ENCODE measurements at regions not wholly inside any gene's neighbourhood (a gene's known extent, or its start where the extent isn't known, plus 50 kb on each side); places are given as distances from the start of the nearest gene placed in this dataset.
"Not testable (repeated sequence)": the region's sequence is repeated elsewhere in the genome, so short reads cannot be mapped to it uniquely, and the experiment has no call there.

DNA sequence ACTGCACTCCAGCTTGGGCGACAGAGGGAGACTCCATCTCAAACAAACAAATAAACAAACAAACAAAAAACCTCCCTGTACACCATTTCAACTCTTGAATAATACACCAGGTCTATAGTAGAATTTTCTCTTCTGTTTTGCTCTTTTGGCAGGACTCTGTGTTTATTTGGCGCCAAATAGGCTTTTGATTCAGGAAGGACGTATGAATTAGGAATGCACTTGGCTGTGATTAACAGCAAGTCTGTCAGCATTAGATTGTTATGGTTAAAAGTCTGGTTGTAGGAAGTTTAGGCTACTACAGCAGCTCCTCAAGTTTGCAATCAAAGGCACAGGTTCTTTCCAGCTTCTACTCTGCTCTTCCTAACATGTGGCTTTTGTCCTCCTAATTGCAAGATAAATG is 113.8 kb upstream of the KCNK1 start:
- Histone ChIP-seq H3K27ac (no peak overlapping the region), H3K4me3 (no peak overlapping the region), H3K9me3 (peaks cover 0 to 2% (median under 1%) of the 10 kb centered on the region in 4 donors), H3K4me1 (no peaks in the 10 kb centered on the region), H3K36me3 (no peaks in the 10 kb centered on the region), H3K27me3 (no peaks in the 10 kb centered on the region)
- TF ChIP-seq, protein P1, sequence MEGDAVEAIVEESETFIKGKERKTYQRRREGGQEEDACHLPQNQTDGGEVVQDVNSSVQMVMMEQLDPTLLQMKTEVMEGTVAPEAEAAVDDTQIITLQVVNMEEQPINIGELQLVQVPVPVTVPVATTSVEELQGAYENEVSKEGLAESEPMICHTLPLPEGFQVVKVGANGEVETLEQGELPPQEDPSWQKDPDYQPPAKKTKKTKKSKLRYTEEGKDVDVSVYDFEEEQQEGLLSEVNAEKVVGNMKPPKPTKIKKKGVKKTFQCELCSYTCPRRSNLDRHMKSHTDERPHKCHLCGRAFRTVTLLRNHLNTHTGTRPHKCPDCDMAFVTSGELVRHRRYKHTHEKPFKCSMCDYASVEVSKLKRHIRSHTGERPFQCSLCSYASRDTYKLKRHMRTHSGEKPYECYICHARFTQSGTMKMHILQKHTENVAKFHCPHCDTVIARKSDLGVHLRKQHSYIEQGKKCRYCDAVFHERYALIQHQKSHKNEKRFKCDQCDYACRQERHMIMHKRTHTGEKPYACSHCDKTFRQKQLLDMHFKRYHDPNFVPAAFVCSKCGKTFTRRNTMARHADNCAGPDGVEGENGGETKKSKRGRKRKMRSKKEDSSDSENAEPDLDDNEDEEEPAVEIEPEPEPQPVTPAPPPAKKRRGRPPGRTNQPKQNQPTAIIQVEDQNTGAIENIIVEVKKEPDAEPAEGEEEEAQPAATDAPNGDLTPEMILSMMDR (IDR thresholded peaks at IDR 0.05), result no peak
- no peak for TF ChIP-seq POLR2AphosphoS5 (IDR thresholded peaks at IDR 0.05)
- TF ChIP-seq POLR2A (IDR thresholded peaks at IDR 0.05), result no peak
- TF ChIP-seq EP300 (IDR thresholded peaks at IDR 0.05), result no peak
- intact Hi-C loops (cut with DNase I; ENCODE audit: low total_unique reads), result no loop called here
- WGBS, 5 donors, result 51 to 77% (median 70%) methylated on average over 3 of the region's 3 CpGs
- DNase-seq, result no peak

DNA sequence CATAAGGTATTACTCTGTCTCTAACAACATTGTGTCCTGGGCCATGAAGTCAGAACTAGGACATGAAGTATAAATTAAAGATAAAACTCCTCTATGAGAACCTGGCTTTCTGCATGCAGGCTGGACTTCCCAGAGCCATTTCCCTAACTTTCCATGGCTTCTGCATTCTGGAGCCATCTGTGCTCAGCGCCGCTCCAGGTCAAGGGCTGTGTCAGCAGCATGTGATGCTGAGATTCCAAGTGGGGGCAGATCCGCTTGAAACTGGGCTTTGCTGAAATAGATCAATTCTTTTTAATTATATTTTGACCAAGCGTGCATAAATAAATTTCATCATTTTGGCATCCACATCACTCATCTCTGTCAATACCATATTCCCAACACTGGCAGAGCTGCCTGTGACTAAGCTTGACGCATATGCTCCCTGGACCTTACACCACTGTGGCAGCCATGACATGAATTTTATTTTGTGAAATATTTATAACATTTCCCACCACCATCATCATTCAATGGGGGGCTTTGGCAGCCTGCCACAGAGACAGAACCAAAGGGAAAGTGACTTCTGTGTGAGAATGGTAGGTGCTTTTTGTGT is 110.4 kb upstream of the KCNK1 start:
- Histone ChIP-seq H3K27me3 (no peaks in the 10 kb centered on the region), H3K36me3 (no peaks in the 10 kb centered on the region), H3K4me3 (no peak overlapping the region), H3K4me1 (no peaks in the 10 kb centered on the region), H3K9me3 (peaks cover 0 to 10% (median 5%) of the 10 kb centered on the region in 4 donors), H3K27ac (no peak overlapping the region)
- intact Hi-C loops (cut with DNase I; ENCODE audit: low total_unique reads), result no loop called here
- TF ChIP-seq EP300 (IDR thresholded peaks at IDR 0.05) (no peak), POLR2AphosphoS5 (IDR thresholded peaks at IDR 0.05) (no peak), POLR2A (IDR thresholded peaks at IDR 0.05) (no peak)
- TF ChIP-seq, protein P1 (IDR thresholded peaks at IDR 0.05), result no peak
- 91 to 98% (median 95%) methylated on average over 5 of the region's 5 CpGs for WGBS, 5 donors
- DNase-seq, result no peak

DNA sequence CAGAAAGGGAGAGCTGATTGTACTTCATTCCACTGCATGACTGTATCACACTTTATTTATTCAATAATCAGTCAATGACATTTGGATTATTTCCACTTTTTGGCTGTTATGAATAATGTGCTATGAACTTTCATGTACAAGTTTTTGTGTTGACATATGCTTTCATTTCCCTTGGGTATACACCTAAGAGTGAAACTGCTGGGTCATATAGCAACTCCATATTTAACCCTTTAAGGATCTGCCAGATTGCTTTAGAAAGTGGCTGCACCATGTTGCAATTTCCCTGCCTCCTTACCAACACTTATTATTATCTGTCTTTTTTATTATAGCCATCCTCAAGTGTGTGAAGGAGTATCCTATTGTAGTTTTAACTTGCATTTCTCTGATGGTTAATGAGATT is 108.8 kb upstream of the KCNK1 start:
- no peaks in the 10 kb centered on the region for H3K36me3 ChIP-seq
- intact Hi-C loops (cut with DNase I; ENCODE audit: low total_unique reads), result no loop called here
- H3K27ac ChIP-seq, result no peak overlapping the region

DNA sequence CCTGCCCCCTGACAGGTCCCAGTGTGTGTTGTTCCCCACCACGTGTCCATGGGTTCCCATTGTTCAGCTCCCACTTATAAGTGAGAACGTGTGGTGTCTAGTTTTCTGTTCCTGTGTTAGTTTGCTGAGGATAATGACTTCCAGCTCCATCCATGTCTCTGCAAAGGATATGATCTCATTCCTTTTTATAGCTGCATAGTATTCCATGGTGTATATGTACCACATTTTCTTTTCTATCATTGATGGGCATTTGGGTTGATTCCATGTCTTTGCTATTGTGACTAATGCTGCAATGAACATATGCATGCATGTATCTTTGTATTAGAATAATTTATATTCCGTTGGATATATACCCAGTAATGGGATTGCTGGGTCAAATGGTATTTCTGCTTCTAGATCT is 108.0 kb upstream of the KCNK1 start:
- H3K9me3 ChIP-seq; H3K27me3 ChIP-seq; H3K4me3 ChIP-seq; H3K27ac ChIP-seq; H3K4me1 ChIP-seq; DNase-seq; intact Hi-C loops (cut with DNase I; ENCODE audit: low total_unique reads); H3K36me3 ChIP-seq: not testable (repeated sequence)
- WGBS, 5 donors, result 88 to 96% (median 91%) methylated on average over 3 of the region's 3 CpGs

More for the DNA sequence above, 108.8 kb upstream of the KCNK1 start:
- no peak overlapping the region for H3K4me3 ChIP-seq
- H3K9me3 ChIP-seq, result peaks cover 0 to 10% (median 5%) of the 10 kb centered on the region in 4 donors
- no peak for DNase-seq
- TF ChIP-seq, protein P1 (IDR thresholded peaks at IDR 0.05), result no peak
- TF ChIP-seq POLR2A (IDR thresholded peaks at IDR 0.05) (no peak), EP300 (IDR thresholded peaks at IDR 0.05) (no peak), POLR2AphosphoS5 (IDR thresholded peaks at IDR 0.05) (no peak)
- H3K4me1 ChIP-seq, result no peaks in the 10 kb centered on the region
- no peaks in the 10 kb centered on the region for H3K27me3 ChIP-seq

DNA sequence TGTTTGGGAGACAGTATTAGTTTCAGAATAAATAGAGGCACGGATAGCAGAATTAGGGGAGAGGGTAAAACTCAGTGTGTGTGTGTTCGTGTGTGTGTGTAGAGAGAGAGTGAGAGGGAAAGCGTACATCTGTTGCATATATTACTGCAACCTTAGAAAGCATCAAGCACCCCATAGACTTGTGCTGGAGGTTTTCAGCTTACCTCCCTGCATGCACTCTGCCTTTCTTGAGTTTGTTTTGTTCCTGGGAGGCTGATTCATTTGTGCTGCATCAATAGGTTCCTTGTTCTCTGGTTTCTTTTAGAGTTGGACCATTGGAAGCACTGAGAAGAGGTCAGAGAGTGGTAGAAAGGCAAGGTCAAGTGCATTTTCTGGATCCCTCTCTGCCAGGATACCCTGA is 104.4 kb upstream of the KCNK1 start:
- DNase-seq, result peak in 1 of 2 donors; percentile 6
- TF ChIP-seq, protein P1 (IDR thresholded peaks at IDR 0.05), result no peak
- no peak for TF ChIP-seq EP300 (IDR thresholded peaks at IDR 0.05)
- TF ChIP-seq POLR2AphosphoS5 (IDR thresholded peaks at IDR 0.05), result no peak
- TF ChIP-seq POLR2A (IDR thresholded peaks at IDR 0.05), result no peak
- no peak overlapping the region for H3K4me3 ChIP-seq
- intact Hi-C loops (cut with DNase I; ENCODE audit: low total_unique reads), result no loop called here
- no peak overlapping the region for H3K27ac ChIP-seq
- no peaks in the 10 kb centered on the region for H3K36me3 ChIP-seq
- H3K4me1 ChIP-seq, result no peaks in the 10 kb centered on the region
- H3K9me3 ChIP-seq, result peaks cover 0 to 10% (median 5%) of the 10 kb centered on the region in 4 donors
- 43 to 50% (median 48%) methylated on average over 3 of the region's 3 CpGs for WGBS, 5 donors
- H3K27me3 ChIP-seq, result no peaks in the 10 kb centered on the region
